Stimulated activated CD8-positive, alpha-beta memory T cell treated with anti-CD3 and anti-CD28 coated beads, Interleukin-12 subunit alpha, Interleukin-12 subunit beta, amount 100 ng/mL, for 24 hours (primary cell): ENCODE measurements at regions not wholly inside any gene's neighbourhood (a gene's known extent, or its start where the extent isn't known, plus 50 kb on each side); places are given as distances from the start of the nearest gene placed in this dataset.

Experiments
- DNase-seq: peaks from one replicate; pipeline ENCODE4 v3.0.0-alpha.2; 2020; ENCODE audit errors: extremely low read depth

DNA sequence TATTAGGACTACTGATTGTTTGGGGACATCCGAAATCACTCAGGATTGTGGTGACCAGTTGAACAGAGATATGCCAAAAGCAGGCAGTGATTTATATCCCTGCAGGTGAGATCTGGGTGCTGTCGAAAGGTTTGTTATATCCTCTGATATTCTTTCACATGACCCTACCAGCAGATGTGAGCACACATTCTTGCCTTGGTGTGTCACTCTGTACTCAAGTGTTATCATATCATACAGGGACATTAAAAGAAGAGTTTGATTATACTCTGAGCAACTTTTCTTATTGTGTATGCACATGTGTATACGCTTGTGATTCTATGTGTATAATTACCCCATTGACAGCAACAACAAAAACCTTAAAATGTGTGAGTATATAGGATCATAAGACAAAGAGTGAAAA, 381.2 kb upstream of the IGFBP7 start:
- DNase-seq: no peak

DNA sequence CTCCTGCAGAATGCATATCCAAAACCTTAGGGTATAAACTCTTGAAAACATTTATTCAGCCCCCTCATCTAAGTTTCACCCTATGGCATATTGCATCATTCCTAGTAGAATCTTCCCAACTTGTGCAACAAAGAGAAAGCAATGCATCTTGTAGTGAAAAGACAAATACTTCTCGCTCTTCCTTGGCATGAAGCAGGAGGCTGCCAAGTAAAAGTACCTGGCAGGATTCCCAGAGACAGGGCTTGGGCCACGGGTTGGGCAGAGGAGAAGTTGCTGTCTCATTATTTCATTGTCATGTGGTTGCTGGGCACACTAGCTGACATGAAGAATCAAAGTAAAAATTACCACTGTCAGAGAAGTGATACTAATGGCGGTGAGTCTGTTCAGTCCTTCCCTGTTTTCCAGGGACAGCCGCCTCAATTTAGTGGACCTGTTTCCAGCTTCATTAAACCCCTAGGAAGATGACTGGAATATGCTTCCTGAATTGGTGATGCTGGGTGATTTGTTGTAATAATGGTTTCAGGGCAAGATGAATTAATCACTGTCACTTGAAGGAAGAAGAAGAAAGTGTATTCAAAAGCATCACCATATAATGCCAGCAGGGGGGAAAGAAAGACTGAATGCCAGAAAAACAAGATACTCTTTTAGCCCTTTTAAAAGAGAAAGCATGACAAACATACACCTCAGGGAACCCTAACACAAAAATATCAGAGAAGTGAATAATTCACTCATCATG, 380.5 kb upstream of the IGFBP7 start:
- no peak for DNase-seq

DNA sequence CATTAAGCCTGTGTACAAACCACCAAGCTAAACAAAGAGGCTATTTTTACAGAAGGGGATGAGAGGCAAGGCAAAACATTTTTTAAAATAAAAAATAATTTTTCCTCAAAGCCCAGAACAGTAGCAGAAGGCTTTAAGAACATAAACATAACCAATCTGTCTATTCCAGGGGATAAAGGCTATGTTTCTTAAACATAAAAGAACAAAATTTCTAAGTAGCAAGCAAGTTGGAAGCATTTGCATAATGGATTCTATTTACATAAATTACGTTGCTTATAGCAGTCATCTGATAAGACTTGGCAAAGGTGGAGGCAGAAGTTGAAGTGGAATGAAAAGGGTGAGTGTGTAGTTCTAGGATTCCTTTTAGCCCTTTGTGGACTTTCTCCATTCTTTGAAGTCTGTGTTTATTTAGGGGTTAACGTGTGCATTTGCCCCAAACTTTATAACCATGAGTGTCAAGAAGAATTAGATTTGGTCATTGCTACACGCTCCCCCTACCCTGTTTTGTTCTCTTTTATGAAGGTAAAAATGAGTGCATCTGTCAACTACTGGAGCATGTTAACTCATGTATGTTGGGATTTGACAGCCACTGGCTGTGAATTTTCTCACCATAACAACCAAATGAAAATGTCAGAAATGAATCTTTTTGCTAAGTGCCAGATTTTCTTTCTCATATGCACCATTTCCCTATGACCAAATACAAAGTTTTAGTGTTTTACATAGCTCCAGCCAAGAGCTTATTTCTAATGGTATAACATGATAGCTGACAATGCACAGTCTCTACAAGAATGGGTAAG, 378.4 kb upstream of the IGFBP7 start:
- DNase-seq: no peak

DNA sequence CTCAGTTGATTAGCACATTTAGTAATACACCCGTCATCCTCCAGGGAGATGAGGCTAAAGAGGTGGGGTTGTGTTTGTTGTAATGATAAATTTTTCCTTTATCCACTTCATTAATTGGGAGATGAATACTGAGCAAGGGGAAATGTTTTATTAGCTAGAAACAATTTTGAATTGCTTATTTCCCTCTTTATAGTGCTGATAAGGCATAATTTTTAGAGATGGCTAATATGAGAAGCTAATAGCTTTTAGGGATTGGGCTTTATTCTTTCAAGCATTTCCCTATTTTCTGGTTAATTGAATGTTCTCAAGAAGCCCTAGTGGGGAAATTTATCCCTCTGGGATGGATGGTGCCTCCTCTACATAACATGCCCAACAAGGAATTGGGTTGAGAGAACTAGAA, 365.2 kb upstream of the IGFBP7 start:
- no peak for DNase-seq

DNA sequence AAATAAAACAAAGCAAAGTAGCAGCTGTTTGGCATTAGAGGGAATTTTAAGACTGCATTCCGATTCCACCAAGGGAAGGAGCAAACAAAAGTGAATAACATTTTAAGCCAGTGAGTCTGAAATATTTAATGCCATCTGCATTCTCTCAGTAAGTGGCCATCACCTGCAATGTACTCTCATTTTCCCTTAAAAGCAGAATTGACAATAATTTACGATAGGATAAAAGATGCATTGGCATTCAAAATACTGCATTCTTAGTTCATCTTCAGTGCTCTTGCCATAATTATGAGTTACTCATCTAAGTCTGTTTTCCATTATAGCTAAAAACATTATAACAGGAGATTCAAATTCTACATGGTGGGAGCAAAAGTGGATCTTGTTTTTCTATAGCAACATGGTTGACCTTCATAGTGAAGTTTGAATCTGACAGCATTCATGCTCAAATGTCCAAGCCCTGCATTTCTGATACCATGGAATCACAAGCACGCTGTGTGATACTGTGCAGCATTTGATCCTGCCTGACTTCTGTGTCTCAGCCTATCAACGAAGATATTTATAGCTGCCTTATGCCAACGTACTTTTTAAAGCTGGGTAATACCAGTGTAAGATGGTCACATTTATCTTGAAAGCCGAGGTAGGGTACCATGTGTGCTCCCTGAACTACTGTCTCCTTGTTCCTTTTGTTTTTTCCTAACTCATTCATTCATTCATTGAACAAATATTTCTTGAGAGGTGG, 355.3 kb upstream of the IGFBP7 start:
- DNase-seq: no peak

DNA sequence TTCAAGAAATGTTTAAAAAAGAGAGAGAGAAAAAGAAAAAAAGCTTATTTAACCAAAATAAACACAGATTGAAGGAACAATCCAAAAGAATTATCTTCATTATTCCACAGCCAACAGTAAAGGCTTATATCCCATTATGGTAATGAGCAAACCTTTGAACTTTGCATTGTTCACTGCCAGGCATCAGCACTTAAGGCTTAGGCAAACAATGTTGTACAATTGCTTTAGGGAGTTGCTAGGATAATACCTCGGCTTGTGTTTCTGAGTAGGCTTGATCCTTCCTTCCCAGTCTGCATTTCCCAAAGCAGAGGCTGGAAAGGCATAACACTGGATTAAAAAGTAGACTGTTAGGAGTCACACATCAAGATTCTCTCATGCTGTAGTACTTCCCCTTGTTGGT, 352.7 kb upstream of the IGFBP7 start:
- no peak for DNase-seq

DNA sequence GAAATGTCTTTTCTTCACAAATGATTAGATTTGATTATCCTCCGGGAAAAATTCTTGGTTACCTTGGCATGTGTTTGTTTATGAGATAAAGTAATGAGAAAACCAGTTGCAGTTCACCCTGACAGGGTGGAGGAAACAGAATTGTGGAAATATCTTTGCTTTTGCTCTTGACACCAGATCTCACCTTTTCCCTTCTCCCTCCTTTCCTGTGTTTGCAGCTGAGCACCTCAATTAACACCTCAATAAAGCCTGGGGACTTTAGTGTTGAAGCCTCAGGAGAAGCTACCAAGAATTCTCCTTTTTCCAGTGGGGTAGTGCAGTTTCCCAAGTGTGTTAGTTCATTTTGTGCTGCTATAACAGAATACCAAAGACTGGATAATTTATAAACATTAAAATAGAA, 350.8 kb upstream of the IGFBP7 start:
- no peak for DNase-seq

DNA sequence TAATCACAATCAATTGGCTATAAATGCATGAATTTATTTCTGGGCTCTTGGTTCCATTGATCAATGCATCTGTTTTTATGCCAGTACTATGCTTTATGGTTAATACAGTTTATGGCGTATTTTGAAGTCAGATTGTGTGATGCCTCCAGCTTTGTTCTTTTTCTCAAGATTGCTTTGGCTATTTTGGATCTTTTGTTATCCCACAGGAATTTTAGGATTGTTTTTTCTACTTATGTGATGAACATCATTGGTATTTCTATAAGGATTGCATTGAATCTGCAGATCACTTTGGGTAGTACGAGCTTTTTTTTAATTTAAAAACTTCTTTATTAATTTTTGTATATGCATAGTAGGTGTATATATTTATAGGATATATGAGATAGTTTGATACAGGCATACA, 338.7 kb upstream of the IGFBP7 start:
- no peak for DNase-seq

DNA sequence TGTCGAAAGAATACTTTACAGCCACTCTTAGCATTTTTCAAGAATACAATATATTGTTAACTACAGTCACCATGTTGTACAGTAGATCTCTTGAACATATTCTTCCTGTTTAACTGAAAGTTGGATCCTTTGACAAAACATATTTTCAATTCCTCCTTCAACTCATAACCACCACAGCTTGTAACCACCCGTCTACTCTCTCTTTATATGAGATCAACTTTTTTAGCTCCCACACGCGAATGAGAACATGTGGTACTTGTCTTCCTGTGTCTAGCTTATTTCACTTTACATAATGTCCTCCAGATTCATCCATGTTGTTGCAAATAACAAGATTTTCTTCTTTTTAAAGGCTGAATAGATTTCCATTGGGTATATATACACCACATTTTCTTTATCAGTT, 338.3 kb upstream of the IGFBP7 start:
- no peak for DNase-seq

DNA sequence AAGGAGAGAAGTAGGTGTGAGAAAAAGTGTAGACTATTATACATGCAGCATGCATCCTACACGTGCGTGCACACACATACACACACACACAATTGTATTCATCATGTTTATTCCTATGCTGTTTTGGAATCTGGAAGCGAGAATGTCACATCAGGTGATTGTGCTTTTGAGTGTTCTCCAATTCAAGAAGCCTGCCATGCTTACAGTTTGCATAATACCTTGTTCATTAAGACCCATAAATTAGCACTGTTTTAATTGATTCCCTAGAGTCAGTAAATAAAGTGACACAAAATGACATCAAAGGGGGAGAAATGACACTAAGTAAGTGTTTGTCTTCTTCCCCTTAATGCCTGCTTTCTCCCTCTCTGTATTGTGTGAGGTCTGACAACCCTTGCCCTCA, 336.1 kb upstream of the IGFBP7 start:
- DNase-seq: no peak

DNA sequence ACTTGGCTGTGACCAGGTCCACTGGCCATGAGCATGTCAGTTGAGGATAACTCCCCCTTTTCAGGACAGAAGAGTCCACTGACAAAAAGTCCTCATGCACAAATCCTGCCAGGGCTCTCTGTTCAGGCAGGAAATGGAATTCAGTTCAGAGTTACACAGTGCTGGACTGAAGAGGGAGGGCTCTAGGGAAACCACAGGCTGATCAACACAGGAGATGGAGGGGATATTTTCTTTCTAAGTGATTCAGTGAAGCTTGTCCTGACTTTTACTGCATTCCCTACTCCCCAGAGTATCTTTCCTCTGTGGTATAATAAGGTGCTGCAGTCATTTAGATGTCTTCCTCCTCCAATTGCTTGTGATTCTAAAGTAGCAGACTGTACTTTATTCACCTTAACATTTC, 335.5 kb upstream of the IGFBP7 start:
- no peak for DNase-seq

DNA sequence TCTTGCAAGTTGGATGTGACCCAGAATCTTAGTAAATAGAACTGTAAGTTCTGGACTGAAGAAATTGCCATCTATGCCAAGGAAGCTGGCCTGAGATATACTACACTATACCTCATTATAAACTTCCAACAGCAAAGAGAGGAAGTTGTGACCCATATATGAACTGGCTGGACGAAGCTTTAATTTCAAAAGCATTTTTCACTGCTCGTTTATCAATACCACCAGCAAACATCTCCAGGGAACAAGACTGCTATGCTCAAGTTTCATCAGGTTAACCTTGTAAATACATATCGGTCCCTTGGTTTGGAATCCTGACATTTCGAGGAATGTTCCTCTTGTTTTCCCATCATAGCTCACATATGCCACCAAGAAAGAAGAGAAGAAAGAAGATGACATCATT, 334.5 kb upstream of the IGFBP7 start:
- no peak for DNase-seq

DNA sequence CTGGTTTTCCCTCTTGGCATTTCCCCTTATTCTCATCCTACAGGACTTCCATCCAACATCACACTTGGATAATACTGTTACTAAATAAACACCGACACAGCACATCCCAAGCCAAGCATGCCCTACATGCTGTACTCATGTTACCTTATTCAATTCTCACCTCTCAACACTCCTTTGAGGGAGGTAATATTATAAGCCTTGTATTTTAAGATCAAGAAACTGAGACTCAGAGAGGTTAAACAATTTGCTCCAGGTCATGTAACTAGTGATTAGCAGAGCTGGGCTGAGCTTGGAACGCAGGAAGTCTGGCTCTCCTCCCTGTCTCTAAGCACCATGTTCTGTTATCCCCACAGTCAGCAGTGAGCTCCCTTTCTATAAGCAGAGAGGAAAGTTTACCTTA, 333.6 kb upstream of the IGFBP7 start:
- DNase-seq: no peak

DNA sequence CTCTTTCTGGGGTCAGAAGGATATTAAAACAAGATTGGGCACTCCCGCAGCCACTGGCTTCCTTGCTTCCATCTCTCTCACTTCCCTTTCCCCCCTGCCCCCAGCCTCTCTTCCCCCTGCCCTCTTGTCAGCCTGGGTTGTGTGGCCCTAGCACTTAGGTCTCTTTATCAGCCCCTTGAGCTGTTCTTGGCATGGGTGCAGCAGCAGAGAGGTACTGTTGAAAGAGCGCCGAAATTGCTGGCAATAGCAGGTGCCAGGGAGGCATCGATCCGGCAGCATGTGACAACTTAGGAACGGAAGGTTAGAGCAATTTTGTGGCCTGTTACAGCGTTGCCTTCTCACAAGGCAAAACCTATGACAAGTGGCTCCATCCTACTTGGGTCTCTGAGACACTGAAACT, 333.1 kb upstream of the IGFBP7 start:
- DNase-seq: no peak

DNA sequence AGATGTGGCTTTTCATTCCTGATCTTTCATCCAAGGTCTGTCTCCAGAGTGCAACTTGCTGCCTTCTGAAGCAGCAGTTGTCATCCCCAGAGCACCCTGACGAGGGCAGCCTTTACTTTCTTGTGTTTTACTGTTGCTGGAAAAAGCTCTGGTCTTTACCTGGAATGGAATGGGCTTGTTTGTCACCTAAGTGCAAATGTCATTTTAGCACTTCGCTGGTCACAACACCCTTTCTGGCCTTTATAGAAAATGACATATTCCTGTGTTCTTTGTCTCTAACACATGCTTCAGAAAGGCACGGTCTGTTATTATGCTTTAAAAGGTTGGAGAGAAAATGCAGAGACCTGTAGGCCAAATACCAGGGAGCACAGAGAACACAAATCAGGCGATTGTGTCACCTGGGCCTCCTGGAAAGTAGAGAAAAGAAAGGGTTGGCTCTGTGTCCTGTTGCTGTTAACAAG, 332.7 kb upstream of the IGFBP7 start:
- DNase-seq: no peak

DNA sequence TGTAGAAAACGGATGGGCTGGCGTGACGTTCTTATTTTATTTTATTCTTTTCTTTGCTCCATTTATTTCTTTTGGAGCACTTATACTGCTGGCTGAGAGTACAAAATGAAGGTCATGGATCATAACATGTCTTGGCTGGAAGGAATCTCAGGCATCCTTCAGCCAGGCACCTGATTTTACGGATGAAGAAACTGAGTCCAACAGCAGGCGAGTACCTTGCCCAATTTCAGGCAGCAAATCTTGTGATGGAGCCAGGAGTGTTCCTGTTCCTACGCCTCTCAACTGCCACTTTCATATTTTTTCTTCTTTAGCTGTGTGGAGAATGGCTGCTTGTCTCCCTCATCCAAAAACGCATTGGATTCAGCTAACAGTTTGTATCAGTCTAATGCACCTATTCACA, 332.1 kb upstream of the IGFBP7 start:
- no peak for DNase-seq

DNA sequence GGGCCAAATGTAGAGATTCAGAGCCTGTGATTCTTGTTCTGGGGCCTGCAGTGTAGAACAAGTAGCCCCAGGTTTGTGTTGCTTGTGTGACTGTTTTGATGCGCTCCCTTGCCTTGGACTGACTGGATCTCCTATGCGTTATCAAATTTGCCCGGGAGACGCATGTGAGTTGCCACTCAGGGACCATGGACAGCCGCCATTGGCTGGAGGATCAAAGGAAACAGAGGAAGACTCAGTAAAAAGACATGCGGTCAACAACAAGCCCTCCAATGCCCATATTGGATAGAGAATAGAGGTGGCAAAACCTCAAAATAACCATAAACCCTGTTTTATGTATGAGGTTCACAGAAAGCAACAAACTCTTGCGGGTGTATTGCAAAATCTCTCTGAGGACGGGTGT, 327.5 kb upstream of the IGFBP7 start:
- no peak for DNase-seq

DNA sequence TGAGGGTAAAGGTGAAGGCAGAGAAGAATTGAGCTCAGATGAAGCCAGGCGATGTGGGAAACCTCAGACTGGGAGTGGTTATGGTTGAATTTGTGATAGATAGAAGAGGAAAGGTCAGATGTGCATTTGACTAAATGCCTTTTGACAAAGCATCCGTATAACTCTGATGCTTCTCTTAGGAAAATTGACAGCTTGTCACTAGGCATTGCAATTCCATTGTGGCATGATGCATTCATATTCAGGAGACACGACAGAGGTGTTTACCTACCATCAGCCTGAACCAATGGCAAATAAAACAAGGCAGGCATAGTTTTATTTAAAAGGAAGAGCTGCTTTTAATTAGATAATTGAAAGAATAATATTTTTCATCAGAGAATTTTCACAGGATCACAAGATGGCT, 325.1 kb upstream of the IGFBP7 start:
- DNase-seq: no peak

DNA sequence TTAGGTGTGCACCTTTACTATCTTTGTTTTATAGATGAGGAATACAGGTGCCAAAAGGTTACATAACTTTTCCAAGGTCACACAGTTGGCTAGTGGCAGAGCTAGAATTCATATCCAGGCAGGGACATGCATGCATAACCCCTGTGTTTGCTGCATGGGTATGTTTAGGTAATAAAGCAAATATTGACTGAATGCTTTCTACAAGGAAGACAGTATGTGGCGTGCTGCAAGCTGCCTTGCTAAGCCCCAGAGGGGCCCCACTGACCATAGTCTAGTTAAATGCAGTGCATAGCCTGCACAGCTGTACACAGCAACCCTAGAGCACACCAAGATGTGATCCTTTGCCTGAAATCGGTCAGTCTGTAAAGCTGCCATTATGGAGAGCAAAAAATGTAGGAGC, 320.5 kb upstream of the IGFBP7 start:
- no peak for DNase-seq

DNA sequence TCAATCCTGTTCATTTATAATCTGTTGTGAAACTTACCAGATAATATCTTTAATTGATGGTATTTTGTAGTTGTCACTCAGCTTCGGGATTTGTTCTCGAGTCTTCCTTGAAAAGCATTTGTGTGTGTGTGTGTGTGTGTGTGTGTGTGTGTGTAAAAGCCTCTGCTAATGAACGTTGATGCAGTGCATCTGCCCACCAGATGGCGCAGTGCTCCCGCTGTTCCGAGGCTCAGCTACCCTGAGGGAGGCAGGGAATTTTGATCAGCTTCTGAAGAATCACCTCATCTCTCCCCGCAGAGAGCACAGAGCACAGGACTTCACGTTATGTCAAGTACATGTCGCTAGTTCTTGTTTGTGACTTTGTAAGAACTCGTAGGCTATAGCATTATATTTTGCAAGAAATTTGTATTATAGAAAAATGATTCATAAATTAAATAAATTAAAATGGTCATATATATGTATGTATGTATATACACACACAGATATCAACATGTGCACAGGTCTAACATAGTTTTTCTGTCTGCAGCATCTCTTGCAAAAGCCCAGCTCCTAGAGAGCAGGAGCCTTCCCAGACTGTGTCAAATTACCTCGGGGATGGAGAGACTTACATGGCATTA, 316.7 kb upstream of the IGFBP7 start:
- DNase-seq: no peak

DNA sequence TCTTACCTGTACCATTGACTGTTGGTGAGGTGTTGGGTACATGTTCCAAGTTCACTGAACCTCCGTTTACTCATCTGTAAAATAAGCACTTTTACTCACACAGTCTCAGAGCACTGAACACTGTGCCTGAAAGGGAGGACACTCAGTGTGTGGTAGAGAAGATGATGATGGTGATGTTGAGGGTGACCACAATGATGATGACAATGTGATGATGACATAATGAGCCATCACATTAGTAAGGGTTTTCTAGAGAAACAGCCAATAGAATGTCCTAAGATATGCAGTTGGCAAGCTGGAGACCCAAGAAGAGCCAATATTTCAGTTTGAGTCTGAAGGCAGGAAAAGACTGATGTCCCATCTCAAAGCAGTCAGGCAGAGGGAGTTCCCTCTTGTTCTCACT, 315.4 kb upstream of the IGFBP7 start:
- no peak for DNase-seq

DNA sequence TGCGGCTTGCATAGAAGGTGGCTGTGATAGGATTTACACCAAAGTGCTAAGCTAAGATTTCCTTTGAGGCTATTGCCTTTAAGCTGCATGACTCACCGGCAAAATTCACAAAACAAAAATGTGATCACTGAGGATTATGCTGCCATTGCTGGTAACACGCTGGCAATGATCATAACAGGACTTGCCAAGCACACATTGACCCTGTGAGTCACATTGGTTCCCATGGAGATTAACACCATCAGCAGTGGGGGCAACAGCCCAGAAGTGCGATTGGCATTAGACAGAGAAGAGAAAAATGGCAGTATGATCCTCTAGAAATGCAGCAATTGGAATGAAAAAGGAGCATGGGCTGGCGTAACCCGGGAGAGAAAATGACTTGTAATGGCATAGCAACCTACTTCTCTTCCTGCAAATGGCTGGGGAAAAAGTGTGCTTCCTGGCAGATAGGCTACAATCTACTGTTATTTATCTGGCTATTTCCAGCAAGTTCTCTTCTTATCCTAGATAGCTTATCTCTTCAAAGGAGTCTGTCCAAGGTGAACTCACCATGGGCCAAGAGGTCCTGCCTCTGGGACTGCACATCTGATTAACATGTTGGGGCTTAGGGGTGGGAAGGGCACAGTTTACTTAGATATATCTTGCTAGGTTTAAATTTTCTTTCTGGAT, 314.2 kb upstream of the IGFBP7 start:
- DNase-seq: no peak
